ENCODE measurements at regions not wholly inside any gene's neighbourhood (a gene's known extent, or its start where the extent isn't known, plus 50 kb on each side); places are given as distances from the start of the nearest gene placed in this dataset.
A peak's percentile ranks its signal among the peaks of the same experiment; 100 is the strongest.

GRCh38 chr6:27770724-27771123 is 141.5 kb downstream of the OR2B2 start:
- TF ChIP-seq, protein P1, sequence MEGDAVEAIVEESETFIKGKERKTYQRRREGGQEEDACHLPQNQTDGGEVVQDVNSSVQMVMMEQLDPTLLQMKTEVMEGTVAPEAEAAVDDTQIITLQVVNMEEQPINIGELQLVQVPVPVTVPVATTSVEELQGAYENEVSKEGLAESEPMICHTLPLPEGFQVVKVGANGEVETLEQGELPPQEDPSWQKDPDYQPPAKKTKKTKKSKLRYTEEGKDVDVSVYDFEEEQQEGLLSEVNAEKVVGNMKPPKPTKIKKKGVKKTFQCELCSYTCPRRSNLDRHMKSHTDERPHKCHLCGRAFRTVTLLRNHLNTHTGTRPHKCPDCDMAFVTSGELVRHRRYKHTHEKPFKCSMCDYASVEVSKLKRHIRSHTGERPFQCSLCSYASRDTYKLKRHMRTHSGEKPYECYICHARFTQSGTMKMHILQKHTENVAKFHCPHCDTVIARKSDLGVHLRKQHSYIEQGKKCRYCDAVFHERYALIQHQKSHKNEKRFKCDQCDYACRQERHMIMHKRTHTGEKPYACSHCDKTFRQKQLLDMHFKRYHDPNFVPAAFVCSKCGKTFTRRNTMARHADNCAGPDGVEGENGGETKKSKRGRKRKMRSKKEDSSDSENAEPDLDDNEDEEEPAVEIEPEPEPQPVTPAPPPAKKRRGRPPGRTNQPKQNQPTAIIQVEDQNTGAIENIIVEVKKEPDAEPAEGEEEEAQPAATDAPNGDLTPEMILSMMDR (conservative IDR thresholded peaks at IDR 0.05; ENCODE audit: low read depth in 2 of 2): no peak
- no peak for TF ChIP-seq EZH2 (IDR thresholded peaks at IDR 0.05; ENCODE audit: low read depth, unreplicated experiment)
- no peak for TF ChIP-seq REST (IDR thresholded peaks at IDR 0.05; ENCODE audit: unreplicated experiment)
- TF ChIP-seq, protein P2, sequence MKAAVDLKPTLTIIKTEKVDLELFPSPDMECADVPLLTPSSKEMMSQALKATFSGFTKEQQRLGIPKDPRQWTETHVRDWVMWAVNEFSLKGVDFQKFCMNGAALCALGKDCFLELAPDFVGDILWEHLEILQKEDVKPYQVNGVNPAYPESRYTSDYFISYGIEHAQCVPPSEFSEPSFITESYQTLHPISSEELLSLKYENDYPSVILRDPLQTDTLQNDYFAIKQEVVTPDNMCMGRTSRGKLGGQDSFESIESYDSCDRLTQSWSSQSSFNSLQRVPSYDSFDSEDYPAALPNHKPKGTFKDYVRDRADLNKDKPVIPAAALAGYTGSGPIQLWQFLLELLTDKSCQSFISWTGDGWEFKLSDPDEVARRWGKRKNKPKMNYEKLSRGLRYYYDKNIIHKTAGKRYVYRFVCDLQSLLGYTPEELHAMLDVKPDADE (IDR thresholded peaks at IDR 0.05): no peak
- TF ChIP-seq ZNF331 (CRISPR knock-in tag; IDR thresholded peaks at IDR 0.05; ENCODE audit: low read depth): no peak
- TF ChIP-seq CREB1 (CRISPR knock-in tag; IDR thresholded peaks at IDR 0.05; ENCODE audit: low read depth): no peak; the same call in 1 of the 2 replicates
- TF ChIP-seq POLR2AphosphoS5 (IDR thresholded peaks at IDR 0.05; ENCODE audit: low read depth): peak; percentile 72
- TF ChIP-seq JUNB (IDR thresholded peaks at IDR 0.05; ENCODE audit: unreplicated experiment): no peak
- no peak for TF ChIP-seq EZH2phosphoT487 (IDR thresholded peaks at IDR 0.05; ENCODE audit: unreplicated experiment)
- TF ChIP-seq NANOG (IDR thresholded peaks at IDR 0.05; ENCODE audit: borderline replicate concordance): peak; percentile 99
